NCI-H2171 (cell line): ENCODE measurements at regions not wholly inside any gene's neighbourhood (a gene's known extent, or its start where the extent isn't known, plus 50 kb on each side); places are given as distances from the start of the nearest gene placed in this dataset.
"Not testable (repeated sequence)": the region's sequence is repeated elsewhere in the genome, so short reads cannot be mapped to it uniquely, and the experiment has no call there.

ENCODE experiments used
- DNase-seq: peaks from one replicate; lab custom pipeline; 2025; lab: John Stamatoyannopoulos, UW

- no peak for DNase-seq
Observed at GRCh38 chr1:14138135-14138506, 438.1 kb downstream of the PRDM2 start.

DNA sequence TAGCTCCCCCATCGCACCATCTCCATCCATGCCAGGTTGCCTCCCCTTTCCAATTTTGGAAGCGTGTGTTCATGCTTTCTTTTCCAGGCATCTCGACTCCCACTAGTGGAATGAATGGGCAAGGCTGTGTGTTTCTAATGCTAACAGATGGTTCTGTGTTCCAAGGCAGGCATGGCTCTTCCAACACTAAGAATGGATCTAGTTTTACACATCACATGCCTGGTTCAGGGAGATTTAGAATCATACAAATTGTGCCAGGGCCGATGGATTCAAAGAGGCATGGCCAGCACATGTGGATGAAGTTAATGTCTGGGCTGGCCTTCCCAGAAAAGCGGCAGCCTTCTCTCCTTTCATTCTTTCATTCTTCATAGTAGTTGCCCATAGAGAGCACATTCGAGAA is 438.7 kb downstream of the PRDM2 start:
- DNase-seq = no peak

DNA sequence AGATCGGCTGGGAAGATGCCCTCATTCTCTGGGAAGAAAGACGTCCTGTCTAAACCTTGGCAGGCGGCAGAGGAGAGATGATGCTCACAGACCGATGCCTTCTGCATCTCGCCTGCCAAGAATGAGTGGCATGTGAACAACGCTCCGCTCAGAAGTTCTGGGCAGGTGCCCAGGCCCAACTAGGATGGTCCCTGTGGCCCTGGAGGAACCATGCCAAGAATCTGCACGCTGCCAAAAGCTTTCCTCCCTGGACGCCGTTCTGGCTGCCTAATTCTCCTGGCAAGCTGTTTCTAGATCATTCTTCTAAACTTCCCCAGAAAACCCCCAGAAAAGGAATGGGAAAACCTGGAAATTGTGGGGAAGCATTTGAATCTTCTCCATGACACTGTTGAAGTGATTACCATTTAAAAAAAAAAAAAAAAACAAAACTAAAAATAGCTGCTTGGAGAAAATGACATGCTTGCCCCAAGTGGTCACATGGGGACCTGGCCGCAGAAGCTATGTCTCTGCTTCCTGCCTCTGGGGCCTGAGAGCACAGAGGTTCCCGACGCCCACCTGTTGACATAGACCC is 440.9 kb downstream of the PRDM2 start:
- DNase-seq = no peak

GRCh38 chr1:14141656-14142055 is 441.7 kb downstream of the PRDM2 start:
- DNase-seq = no peak

DNA sequence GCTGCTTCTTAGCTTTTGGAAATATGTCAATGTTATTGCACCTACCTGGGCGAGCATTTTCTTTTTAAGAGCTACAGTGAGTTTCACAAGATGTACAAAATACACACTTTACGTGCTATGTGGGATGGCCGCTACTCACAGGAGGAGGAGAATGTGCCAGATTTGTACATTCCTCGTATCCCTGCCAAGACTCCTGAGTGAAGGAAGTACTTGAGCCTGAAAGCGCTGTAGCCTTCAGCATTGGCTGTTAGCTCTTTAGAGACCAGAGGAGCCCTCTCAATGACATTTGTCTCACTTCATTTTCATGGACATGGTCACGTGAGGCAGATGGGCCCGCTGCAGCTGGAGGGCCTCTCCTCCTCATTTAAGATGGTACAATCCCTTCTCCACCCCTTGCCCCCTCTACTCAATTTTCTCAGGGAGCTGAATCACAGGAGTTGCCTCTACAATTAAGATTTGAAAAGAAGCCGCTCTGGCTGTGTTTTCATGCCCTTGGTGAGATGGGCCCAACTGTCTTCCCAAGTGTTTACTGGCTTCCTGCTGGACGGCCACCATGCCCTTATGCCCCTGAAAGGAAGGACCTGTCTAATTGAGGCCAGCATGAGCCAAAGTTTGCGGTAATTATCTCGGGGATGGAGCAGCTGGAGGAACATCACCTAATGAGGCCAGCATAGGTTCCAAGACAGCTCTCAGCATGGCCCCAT is 442.6 kb downstream of the PRDM2 start:
- no peak for DNase-seq

DNA sequence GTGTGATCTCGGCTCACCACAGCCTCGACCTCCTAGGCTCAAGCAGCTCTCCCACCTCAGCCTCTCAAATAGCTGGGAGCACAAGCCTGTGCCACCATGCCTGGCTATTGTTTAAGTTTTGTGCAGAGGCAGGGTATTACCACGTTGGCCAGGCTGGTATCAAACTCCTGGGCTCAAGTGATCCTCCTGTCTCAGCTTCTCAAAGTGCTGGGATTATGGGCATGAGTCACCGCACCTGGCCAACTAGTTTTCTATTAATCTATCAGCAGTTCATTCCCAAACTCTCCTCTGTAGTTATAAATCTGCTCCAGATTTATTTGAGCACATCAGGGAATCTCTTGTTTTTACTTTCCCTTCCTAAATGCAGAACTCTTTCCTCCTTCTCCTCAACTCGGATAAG is 443.8 kb downstream of the PRDM2 start:
- no peak for DNase-seq

GRCh38 chr1:14148526-14148925 is 448.5 kb downstream of the PRDM2 start:
- DNase-seq = no peak

- no peak for DNase-seq
Observed at GRCh38 chr1:14149431-14149830, 449.1 kb upstream of the KAZN start.

GRCh38 chr1:14156543-14156942 is 441.9 kb upstream of the KAZN start:
- no peak for DNase-seq

- no peak for DNase-seq
Observed at GRCh38 chr1:14160781-14161180, 437.7 kb upstream of the KAZN start.

GRCh38 chr1:14163246-14163645 is 435.2 kb upstream of the KAZN start:
- DNase-seq = no peak

DNA sequence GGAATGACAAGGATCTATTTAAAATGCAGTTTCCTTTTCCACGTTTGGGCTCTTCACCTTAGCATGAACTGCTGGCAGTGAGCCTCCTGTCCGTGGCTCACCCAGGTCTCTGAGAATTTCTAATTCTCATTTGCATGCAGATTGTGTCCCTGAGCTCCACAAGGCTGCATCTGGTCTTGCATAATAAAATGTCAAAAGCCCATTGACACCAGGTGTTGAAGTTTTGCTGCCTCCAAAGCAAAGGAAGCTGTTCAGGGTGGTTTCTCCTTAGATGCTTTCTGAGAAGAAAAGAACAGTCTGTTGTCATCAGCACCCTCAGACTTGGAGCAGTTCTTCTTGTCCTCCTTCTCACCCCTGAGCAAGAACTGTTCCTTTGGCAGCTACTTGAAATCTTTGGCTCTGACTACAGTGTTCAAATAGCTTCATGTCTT is 433.1 kb upstream of the KAZN start:
- no peak for DNase-seq

DNA sequence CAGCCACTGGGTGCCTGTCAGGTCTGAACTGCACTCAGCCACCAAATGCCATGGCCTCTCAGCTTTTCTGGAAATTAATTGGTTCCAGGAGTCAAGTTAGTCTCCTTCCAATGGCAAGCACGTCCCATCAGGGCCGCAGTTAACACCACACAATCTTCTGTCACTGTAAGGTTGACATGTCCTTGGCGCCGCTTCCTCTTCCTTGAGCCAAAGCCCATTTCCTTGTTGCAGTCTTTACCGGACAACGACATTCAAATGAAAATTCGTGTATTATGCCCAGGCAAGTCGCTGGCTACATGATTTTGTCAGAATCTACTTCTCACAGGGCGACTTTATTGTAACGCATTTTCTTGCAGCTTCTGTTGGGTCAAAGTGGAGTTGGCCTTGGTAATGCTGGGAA is 430.6 kb upstream of the KAZN start:
- DNase-seq = no peak

DNA sequence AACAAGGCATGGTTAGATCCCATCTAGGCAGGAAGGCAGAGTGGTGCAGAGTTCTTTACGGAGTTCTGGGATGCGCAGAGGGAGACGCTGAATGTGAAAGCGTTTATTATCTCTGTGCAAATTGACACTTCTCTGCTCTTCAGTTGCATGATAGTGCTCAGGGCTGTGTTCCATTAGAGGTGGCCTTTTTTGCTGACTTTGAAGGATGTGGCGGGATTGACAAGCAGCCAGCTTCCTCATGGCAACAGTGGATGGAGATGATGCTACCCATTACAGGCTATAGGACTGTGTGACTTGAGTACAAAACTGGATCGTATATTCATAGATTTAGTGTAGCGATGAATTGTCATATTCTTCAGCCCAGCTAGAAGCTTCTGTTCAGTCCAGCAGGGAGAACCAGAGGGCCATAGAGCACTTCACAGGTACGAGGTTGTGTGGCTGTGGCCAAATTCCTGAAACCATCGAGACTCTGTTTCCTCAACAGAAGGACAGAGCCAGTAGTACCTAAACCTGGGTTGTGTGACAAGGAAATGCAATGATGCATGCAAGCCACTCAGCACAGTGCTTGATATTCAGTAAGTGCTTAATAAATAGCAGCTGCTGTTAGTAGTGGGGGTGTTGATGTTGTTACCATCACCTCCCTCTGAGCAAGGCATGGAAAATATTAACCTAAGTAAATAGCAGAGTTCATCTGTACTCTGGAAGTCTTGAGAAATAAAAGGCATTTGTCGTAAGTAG is 430.0 kb upstream of the KAZN start:
- DNase-seq = no peak

DNA sequence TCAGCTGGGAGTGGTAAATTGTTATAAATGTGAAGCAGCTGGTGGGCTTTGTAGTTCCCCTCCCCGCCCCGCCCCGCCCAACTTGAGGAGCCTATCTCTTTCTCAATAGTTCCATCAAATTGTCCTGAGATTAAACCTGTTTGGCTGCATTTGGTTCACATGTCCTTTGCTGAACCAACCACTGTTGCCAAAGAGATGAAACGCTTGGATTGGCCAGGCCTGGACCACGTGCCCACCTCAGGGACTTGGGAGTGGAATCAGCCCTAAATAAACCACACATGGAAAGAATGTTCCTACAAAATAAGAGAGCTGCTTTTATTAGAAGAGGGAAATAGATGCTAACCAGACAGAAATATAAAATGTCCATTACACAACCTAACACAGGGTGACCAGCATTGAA is 424.9 kb upstream of the KAZN start:
- no peak for DNase-seq

DNA sequence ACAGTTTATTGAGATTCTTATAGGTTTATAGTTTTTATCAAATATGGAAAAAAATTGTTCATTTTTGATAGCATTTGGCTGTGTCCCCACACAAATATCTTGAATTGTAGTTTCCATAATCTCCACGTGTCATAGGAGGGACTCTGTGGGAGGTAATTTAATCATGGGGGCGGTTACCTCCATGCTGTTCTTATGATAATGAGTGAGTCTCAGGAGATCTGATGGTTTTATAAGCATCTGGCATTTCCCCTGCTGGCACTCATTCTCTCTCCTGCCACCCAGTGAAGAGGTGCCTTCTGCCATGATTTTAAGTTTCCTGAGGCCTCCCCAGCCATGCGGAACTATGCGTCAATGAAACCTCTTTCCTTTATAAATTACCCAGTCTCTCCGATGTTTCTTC is 420.6 kb upstream of the KAZN start:
- not testable (repeated sequence) for DNase-seq

- no peak for DNase-seq
Observed at GRCh38 chr1:14180738-14181137, 417.7 kb upstream of the KAZN start.

GRCh38 chr1:14181191-14181795 is 417.2 kb upstream of the KAZN start:
- DNase-seq = no peak

DNA sequence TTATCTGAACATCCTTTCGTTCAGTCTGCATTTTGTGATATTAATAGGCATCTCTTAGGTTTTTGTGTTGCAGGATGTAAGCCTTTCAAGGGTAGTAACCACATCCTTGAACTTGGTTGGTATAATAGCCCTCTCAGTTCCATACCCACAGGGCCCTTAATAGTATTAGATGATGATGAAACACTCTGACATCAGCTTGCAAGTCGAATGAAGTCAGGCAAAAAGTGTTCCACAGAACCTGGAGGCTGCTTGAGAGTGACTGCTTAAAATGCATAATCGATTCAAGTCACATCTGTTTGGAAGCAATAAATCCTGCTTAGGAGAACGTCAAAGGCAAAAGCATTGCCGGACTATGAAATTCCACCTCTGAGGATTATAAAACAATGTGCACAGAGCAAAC is 415.6 kb upstream of the KAZN start:
- no peak for DNase-seq

DNA sequence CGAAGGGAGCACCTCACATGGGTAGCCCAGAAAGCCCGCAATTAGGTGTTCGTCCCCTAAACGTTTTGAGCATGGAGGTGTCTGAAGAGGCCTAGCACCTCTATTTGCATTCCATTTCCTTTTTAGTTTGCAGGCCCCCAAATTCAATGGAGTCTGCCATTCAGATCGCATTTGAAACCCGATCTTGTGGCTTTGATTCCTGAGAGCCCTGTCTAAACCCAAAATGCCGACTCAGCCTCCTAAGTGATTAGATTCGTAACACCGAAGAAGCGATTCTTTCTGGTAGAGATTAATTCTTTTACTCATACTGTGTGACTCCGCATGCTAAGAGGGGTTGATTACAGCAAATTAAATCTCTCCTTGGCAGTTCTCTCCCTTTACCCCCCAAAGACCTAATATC is 415.2 kb upstream of the KAZN start:
- DNase-seq = no peak

DNA sequence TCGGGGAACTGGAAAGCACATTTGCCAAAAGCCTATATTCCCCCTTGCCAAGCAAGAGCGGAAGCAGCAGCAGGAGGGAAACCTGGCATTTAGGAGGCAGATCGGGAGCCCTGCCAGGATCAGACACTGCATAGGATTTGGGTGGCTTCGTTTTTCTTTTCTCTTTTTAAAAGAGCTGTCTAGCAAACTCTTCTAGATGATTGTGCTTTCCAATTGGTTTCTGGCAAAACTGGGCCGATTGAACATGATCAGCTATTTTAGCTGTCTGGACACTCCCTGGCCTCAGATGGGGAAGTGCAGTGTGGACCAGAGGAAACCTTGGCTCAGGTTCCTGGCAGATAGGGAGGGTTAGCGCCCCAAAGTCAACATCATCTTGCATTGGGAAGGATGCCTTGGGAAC is 414.0 kb upstream of the KAZN start:
- DNase-seq = no peak

GRCh38 chr1:14189381-14189780 is 409.1 kb upstream of the KAZN start:
- no peak for DNase-seq

GRCh38 chr1:14190508-14190907 is 408.0 kb upstream of the KAZN start:
- DNase-seq = no peak
